GM18868 (cell line): ENCODE measurements at regions not wholly inside any gene's neighbourhood (a gene's known extent, or its start where the extent isn't known, plus 50 kb on each side); places are given as distances from the start of the nearest gene placed in this dataset.

Experiments
- ATAC-seq: cut with Tn5 transposase; IDR thresholded peaks from one replicate; pipeline ENCODE4 v1.9.1; 2021; ENCODE audit warnings: mild to moderate bottlenecking, moderate library complexity; ENCODE audit not compliant: unreplicated experiment

- no peak for ATAC-seq
These were observed 677.9 kb downstream of the MATN1 start for GRCh38 chr1:30045304-30046090.

DNA sequence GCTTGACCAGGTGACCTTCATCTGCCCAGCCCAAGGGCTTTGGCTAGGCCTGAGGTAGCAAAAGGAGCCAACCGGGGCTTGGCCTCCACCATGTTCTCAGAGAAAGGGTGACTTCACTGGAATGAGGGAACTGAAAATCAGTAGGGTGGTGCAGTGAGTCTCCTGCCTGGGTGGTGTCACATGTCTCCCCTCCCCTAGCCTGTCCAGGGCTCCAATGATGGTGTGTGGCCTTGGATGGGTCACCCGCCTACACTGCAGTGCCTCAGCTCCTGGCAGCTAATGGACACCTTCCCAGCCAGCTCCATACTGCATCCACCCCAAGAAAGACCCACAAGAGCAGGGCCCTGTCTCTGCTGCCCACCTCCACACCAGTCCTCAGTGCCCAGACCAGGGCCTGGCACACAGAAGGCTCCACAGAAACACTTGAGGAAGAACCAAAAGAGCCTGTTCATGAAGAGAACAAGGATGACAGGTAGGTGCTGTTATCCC lies 678.7 kb downstream of the MATN1 start:
- no peak for ATAC-seq

- no peak for ATAC-seq
These were observed 679.5 kb downstream of the MATN1 start for GRCh38 chr1:30043731-30044408.

GRCh38 chr1:30043256-30043655 lies 680.1 kb downstream of the MATN1 start:
- no peak for ATAC-seq

DNA sequence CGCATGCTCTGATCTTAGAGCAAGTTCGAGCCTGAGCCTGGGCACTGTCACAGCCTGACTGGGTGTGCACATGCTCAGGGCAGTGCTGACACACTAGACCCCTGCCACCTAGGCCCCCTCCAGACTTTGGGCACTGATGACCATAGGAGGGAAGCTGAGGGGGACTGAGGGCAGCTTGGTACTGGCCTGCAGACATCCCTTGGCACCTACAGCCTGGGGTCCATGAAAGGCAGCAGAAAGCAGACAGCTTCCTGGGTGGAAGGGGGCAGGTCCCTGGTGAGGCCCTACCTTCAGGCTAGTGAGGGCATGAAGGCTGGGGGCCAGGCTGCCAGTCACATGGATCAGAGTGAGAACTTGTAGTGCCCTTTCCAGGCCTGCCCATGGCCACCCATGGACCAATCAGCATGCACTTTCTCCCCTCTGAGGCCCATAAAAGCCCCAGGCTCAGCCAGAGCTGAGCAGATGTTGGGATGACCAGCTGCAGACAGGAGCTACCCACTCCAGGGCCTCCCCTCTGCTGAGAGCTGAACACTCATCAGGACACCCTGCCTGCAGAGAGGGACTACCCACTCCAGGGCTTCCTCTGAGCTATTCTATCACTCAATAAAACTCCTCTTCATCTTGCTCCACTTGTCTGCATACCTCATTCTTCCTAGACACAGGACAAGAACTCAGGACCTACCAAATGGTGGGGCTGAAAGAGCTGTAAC lies 680.8 kb downstream of the MATN1 start:
- no peak for ATAC-seq

DNA sequence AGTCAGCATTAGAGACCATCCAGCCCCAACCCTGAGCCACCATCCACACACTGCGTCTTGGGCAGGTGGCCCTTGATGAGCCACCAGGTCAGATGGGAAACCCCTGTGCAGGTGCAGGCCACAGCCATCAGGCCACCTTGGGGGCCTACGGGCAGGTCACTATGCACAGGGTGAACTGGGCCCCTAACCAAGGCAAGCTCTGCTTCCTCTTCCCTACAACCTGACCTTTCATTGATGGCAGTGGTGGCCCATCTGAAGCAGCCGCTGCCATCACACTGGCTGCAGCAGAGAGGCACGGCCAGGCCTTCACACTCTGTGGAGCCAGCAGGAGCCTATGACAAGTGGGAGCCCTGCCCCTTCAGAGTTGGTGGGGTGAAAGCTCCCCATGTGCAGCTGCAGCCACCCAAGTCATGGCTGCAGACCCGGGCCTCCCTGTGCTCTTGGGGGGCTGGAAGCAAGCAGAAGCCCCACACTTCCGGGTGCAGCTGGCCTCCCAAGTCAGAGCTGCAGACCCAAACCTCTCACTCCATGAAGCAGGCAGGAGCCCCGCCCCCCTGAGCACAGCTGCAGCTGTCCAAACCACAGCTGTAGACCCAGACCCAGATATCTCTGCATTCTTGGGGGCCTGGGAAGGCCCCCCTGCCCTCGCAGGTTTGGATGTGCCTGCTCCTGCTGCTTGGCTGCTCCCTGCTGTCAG lies 681.5 kb downstream of the MATN1 start:
- no peak for ATAC-seq

DNA sequence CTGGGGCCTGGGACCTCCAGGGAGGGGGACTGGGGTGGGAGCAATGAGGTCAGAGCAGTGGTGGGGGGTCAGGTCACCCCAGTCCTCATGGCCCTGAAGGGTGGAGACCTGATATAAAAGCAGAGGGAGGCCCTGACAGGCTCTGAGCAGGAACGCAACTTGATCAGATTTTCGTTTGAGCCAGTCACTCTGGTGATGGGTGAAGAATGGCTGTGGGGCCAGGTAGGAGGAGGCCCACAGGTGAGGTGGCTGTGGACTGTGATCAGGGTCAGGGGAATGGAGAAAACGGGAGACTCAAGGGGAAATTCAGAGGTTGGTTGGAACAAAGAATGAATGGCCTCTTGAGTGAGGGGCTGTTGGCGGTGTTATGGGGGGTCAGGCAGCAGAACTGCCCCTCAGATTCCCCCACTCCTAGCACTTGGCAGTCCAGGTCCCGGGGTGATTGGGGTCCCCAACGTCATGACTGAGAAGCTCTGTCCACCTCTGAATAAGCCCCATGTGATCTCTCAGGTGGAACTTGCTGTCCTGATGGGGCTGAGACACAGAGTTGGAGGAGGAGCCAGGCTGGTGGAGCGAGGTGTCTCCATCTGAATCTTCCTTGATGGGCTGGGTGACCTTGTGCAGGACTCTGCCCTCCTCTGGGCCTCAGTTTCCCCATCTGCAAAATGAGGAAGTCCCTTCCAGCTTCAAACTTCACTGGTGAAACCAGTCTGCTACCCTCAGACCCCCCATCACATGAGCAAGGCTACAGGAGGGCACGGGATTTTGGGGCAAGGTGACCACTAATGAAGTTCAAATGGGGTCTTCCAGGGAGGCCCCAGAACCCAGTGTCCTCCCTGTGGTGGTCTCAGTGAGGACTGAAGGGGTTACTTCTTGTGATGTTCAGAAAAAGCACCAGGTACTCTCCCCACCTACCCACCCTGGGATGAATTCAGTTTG lies 683.0 kb downstream of the MATN1 start:
- no peak for ATAC-seq

- no peak for ATAC-seq
These were observed 683.9 kb downstream of the MATN1 start for GRCh38 chr1:30039354-30040080.

GRCh38 chr1:30038134-30039025 lies 685.0 kb downstream of the MATN1 start:
- ATAC-seq = no peak

GRCh38 chr1:30037251-30038118 lies 685.9 kb downstream of the MATN1 start:
- ATAC-seq = no peak

GRCh38 chr1:30036666-30037065 lies 686.7 kb downstream of the MATN1 start:
- no peak for ATAC-seq

DNA sequence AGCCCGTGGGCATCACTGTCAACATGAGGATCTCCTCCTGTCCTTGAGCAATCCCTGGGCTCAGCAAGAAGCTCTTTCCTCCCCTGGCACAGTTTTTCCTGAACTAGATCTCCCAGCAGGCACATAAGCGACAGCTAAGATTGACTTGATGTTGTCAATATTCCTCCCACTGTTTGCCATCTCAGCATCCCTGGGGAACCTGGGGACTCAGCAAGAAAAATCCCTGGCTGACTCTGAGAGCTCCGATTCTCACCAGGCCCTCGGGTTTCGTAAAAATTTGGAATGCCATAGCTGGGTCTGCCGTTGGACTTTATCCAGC lies 687.2 kb downstream of the MATN1 start:
- no peak for ATAC-seq

- ATAC-seq = no peak
These were observed 687.7 kb downstream of the MATN1 start for GRCh38 chr1:30035522-30036228.

GRCh38 chr1:30034627-30035521 lies 688.5 kb downstream of the MATN1 start:
- ATAC-seq = no peak

GRCh38 chr1:30034105-30034626 lies 689.2 kb downstream of the MATN1 start:
- no peak for ATAC-seq
